Sigmoid colon (tissue), 4 donors: ENCODE measurements at regions not wholly inside any gene's neighbourhood (a gene's known extent, or its start where the extent isn't known, plus 50 kb on each side); places are given as distances from the start of the nearest gene placed in this dataset.

Experiments
- CTCF ChIP-seq, 4 experiments: fragments of 450-650 bp in 3 of 4; fragments of 200-600 bp in 1 of 4; IDR thresholded peaks; one replicate each; pipeline ENCODE4 v1.5.1; 2016 to 2019; ENCODE audit warnings: antibody characterized with exemption in 4 of 4, mild to moderate bottlenecking in 3 of 4, moderate library complexity in 2 of 4
- EP300 ChIP-seq, 4 donors: sonication (generic); formaldehyde crosslinking; IDR thresholded peaks; one replicate each; pipeline ENCODE4 v1.6.1; 2017; ENCODE audit warnings: antibody characterized with exemption in 4 of 4
- POLR2A ChIP-seq, 2 donors: fragments of 450-650 bp; IDR thresholded peaks; one replicate each; pipeline ENCODE4 v1.6.1; 2016; ENCODE audit warnings: antibody characterized with exemption in 2 of 2, mild to moderate bottlenecking in 2 of 2, moderate library complexity in 2 of 2
- POLR2AphosphoS5 ChIP-seq, 4 donors: sonication (generic); formaldehyde crosslinking; IDR thresholded peaks; one replicate each; pipeline ENCODE4 v1.6.1; 2017; ENCODE audit warnings: antibody characterized with exemption in 4 of 4

GRCh38 chr18:11511434-11512095 is 97.8 kb upstream of the SLC35G4 start:
- no peak for TF ChIP-seq CTCF (IDR thresholded peaks at IDR 0.05)
- TF ChIP-seq POLR2A (IDR thresholded peaks at IDR 0.05), result no peak
- no peak for TF ChIP-seq POLR2AphosphoS5 (IDR thresholded peaks at IDR 0.05)
- no peak for TF ChIP-seq EP300 (IDR thresholded peaks at IDR 0.05)
